ENCODE measurements at regions not wholly inside any gene's neighbourhood (a gene's known extent, or its start where the extent isn't known, plus 50 kb on each side); places are given as distances from the start of the nearest gene placed in this dataset.

GRCh38 chr11:15660496-15660895, 545.8 kb downstream of the INSC start:
- DNase-seq (ENCODE audit: low spot score) = no peak
- TF ChIP-seq CTCF (conservative IDR thresholded peaks at IDR 0.05; ENCODE audit: low read depth in 2 of 2) = no peak
- no peak for TF ChIP-seq STAT1 (IDR thresholded peaks at IDR 0.05; ENCODE audit: unreplicated experiment)
- no peak for TF ChIP-seq POLR2AphosphoS5 (IDR thresholded peaks at IDR 0.05; ENCODE audit: low read depth)
- TF ChIP-seq EZH2 (IDR thresholded peaks at IDR 0.05; ENCODE audit: low read depth, unreplicated experiment) = no peak
- no peak for TF ChIP-seq REST (IDR thresholded peaks at IDR 0.05; ENCODE audit: unreplicated experiment)
- no peak for TF ChIP-seq NANOG (IDR thresholded peaks at IDR 0.05; ENCODE audit: borderline replicate concordance)
- no peak for TF ChIP-seq JUNB (IDR thresholded peaks at IDR 0.05; ENCODE audit: unreplicated experiment)
- TF ChIP-seq CREB1 (CRISPR knock-in tag; IDR thresholded peaks at IDR 0.05; ENCODE audit: low read depth) = no peak
- TF ChIP-seq ZNF331 (CRISPR knock-in tag; IDR thresholded peaks at IDR 0.05; ENCODE audit: low read depth) = no peak
- no peak for TF ChIP-seq ZNF462 (CRISPR knock-in tag; IDR thresholded peaks at IDR 0.05)
- no peak for TF ChIP-seq EZH2phosphoT487 (IDR thresholded peaks at IDR 0.05; ENCODE audit: unreplicated experiment)
- no peak for TF ChIP-seq ZNF114 (CRISPR knock-in tag; IDR thresholded peaks at IDR 0.05)
- Histone ChIP-seq H3K9me2 (ENCODE audit: insufficient read depth) (peaks cover 7% of the 10 kb centered on the region; the same call in 1 of the 2 replicates), H3K4me1 (ENCODE audit: insufficient read depth) (peaks cover 10% of the 10 kb centered on the region; the same call in 1 of the 2 replicates), H4K20me1 (replicated peaks; ENCODE audit: insufficient read depth) (no peaks in the 10 kb centered on the region), H3K4me2 (no peak overlapping the region), H3K27ac (ENCODE audit: low read depth) (no peak overlapping the region), H2AFZ (no peak overlapping the region), H3K27me3 (ENCODE audit: insufficient read depth) (no peaks in the 10 kb centered on the region), H3K36me3 (ENCODE audit: insufficient read depth) (no peaks in the 10 kb centered on the region), H3F3A (replicated peaks; ENCODE audit: low read depth) (no peaks in the 10 kb centered on the region), H3K79me2 (replicated peaks; ENCODE audit: insufficient read depth) (no peaks in the 10 kb centered on the region), H3K4me3 (no peak overlapping the region)
- Mint-ChIP-seq H3K9me3 (no peaks in the 10 kb centered on the region), H3K27ac (no peak overlapping the region), H3K4me1 (peaks cover 15% of the 10 kb centered on the region), H3K36me3 (ENCODE audit: low read depth) (no peaks in the 10 kb centered on the region), H3K4me3 (no peak overlapping the region), H3K27me3 (ENCODE audit: insufficient read depth, low read depth, poor library complexity) (peaks cover 4% of the 10 kb centered on the region)
- no peak for ATAC-seq
